Ascending aorta (tissue), 2 donors: ENCODE measurements at regions not wholly inside any gene's neighbourhood (a gene's known extent, or its start where the extent isn't known, plus 50 kb on each side); places are given as distances from the start of the nearest gene placed in this dataset.

Experiments used
- DNase-seq, 2 donors: peaks; one replicate each; pipeline ENCODE4 v3.0.0-alpha.2; 2019; ENCODE audit warnings: low spot score in 2 of 2
- H3K27ac ChIP-seq, 2 donors: fragments of 200-600 bp; sonication (generic); one replicate each; pipeline ENCODE4 v1.5.1; 2016 to 2017; ENCODE audit warnings: mild to moderate bottlenecking in 1 of 2
- H3K27me3 ChIP-seq: fragments of 200-600 bp; sonication (generic); one replicate; pipeline ENCODE4 v1.5.1; 2017
- H3K36me3 ChIP-seq, 2 donors: fragments of 200-600 bp; sonication (generic); one replicate each; pipeline ENCODE4 v1.5.1; 2016
- H3K4me1 ChIP-seq, 2 donors: fragments of 200-600 bp; sonication (generic); one replicate each; pipeline ENCODE4 v1.5.1; 2016 to 2017; ENCODE audit warnings: mild to moderate bottlenecking in 1 of 2
- H3K4me3 ChIP-seq, 2 donors: fragments of 200-600 bp; sonication (generic); one replicate each; pipeline ENCODE4 v1.5.1; 2016 to 2017; ENCODE audit warnings: mild to moderate bottlenecking in 1 of 2
- H3K9me3 ChIP-seq, 2 donors: fragments of 200-600 bp; sonication (generic); one replicate each; pipeline ENCODE4 v1.5.1; 2016
- intact Hi-C: fragments of 100-400 bp; cut with DNase I; formaldehyde crosslinking; loops from one replicate; pipeline ENCODE4 v1.15.1; 2023
- TF ChIP-seq, protein P1 (sequence below), 3 experiments: fragments of 200-600 bp in 2 of 3; fragments of 450-650 bp in 1 of 3; sonication (generic) in 2 of 3; IDR thresholded peaks; one replicate each; pipeline ENCODE4 v1.5.1; 2016 to 2019; ENCODE audit warnings: antibody characterized with exemption in 3 of 3, mild to moderate bottlenecking in 1 of 3, moderate library complexity in 1 of 3

DNA sequence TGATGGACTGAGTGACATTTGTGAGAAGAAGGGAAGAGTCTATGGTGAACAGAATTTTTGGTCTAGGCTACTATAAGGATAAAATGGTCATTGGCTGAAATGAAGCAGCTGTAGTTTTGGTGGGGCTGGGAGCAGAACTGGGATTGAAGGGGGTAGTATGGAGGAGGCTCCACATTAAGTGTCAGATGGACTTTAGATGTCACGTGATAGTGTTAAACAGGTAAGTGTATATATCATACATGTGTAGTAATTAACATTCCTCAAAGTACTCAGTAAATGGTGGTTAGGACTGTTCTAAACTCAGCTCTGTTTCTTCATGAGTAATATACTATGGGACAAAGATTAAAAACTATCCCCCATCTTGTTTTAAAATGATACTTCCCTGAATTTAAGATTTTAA lies 947.9 kb downstream of the PDHA2 start:
- no peak overlapping the region for H3K4me3 ChIP-seq
- no peak overlapping the region for H3K27ac ChIP-seq
- no peaks in the 10 kb centered on the region for H3K4me1 ChIP-seq
- no peaks in the 10 kb centered on the region for H3K36me3 ChIP-seq
- intact Hi-C loops: no loop called here
- TF ChIP-seq, protein P1, sequence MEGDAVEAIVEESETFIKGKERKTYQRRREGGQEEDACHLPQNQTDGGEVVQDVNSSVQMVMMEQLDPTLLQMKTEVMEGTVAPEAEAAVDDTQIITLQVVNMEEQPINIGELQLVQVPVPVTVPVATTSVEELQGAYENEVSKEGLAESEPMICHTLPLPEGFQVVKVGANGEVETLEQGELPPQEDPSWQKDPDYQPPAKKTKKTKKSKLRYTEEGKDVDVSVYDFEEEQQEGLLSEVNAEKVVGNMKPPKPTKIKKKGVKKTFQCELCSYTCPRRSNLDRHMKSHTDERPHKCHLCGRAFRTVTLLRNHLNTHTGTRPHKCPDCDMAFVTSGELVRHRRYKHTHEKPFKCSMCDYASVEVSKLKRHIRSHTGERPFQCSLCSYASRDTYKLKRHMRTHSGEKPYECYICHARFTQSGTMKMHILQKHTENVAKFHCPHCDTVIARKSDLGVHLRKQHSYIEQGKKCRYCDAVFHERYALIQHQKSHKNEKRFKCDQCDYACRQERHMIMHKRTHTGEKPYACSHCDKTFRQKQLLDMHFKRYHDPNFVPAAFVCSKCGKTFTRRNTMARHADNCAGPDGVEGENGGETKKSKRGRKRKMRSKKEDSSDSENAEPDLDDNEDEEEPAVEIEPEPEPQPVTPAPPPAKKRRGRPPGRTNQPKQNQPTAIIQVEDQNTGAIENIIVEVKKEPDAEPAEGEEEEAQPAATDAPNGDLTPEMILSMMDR (IDR thresholded peaks at IDR 0.05): no peak
- no peak for DNase-seq
- no peaks in the 10 kb centered on the region for H3K9me3 ChIP-seq
- H3K27me3 ChIP-seq: no peaks in the 10 kb centered on the region

DNA sequence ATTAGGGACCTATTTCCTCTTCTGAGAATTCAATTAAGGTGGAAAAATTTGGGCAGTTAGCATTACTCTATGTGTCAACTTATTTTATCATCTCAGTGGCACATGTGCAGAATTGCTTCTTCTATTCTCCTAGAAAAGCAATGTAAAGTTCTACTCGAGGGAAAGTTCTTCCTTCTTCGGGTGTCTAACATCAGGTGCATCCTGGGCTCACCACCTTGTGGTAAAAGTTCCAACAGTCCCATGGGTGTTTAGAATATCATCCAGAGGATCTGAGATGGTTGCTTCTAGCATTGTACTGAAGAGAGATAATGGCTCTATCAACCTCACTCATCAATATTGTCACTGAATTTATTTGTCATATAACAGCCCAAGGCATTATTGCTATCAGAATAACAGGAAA lies 969.7 kb downstream of the PDHA2 start:
- H3K4me3 ChIP-seq: no peak overlapping the region
- DNase-seq: no peak
- no peaks in the 10 kb centered on the region for H3K9me3 ChIP-seq
- TF ChIP-seq, protein P1 (IDR thresholded peaks at IDR 0.05): no peak
- no peaks in the 10 kb centered on the region for H3K4me1 ChIP-seq
- no peak overlapping the region for H3K27ac ChIP-seq
- H3K27me3 ChIP-seq: no peaks in the 10 kb centered on the region
- intact Hi-C loops: no loop called here
- H3K36me3 ChIP-seq: no peaks in the 10 kb centered on the region

DNA sequence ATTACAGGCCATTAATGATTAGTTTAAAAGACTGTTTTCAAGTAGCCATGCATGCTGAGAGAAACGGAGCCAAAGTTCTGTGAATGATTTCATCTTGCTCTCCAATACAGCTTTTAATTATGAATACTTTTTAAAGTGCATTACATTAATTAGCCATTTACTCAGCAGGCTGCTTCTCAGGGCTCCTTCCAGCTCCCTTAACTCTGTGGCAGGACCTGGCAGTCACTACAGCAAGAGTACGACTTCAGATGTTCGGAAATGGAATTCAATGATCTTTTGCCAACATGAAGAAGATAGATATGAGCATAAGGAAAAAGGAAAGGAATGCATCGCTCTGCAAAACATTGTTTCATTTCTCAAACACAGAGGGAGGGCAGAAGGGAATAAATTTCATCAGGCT lies 987.2 kb downstream of the PDHA2 start:
- no peak for DNase-seq
- no peak overlapping the region for H3K4me3 ChIP-seq
- no peaks in the 10 kb centered on the region for H3K9me3 ChIP-seq
- intact Hi-C loops: no loop called here
- TF ChIP-seq, protein P1 (IDR thresholded peaks at IDR 0.05): no peak
- no peaks in the 10 kb centered on the region for H3K27me3 ChIP-seq
- H3K27ac ChIP-seq: no peak overlapping the region
- no peaks in the 10 kb centered on the region for H3K36me3 ChIP-seq
- H3K4me1 ChIP-seq: no peaks in the 10 kb centered on the region

DNA sequence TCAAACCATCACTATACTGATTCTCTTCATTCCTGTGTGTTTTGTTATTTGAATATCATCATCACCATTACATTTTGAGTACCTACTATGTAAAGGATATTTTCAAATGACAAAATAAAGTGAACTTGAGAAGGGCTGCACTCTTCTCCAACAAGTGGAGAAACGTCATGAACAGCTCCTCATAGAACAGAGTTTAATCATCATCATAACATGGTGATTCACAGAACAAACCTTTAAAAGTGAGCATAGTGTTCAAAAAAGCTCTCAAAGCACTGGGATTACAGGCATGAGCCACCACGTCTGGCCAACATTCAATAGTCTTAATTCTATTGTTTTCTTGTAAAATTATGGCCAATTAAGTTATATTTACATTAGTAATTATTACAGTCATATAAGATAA lies 993.9 kb downstream of the PDHA2 start:
- H3K36me3 ChIP-seq: no peaks in the 10 kb centered on the region
- no peak overlapping the region for H3K27ac ChIP-seq
- H3K4me1 ChIP-seq: no peaks in the 10 kb centered on the region
- intact Hi-C loops: no loop called here
- H3K9me3 ChIP-seq: no peaks in the 10 kb centered on the region
- H3K4me3 ChIP-seq: no peak overlapping the region
- no peak for DNase-seq
- no peaks in the 10 kb centered on the region for H3K27me3 ChIP-seq
- TF ChIP-seq, protein P1 (IDR thresholded peaks at IDR 0.05): no peak

DNA sequence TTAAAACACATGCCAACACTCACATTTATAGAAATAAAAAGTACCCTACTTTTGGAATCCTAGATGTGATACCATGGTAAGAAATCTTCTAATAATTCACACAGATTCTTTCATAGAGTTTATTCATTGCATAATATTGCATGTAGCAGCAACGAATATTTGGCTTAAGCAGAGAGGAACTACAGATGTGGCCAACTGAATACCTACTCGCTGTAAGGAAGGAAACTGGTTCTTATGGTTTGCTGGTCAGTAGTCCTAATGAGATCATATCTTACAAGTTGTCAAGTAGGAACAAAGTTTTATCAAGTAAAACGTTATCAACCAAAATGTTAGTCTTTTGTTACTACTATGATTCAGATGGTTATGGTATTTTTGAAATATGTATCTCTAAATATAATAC lies 996.1 kb downstream of the PDHA2 start:
- Histone ChIP-seq H3K27me3 (no peaks in the 10 kb centered on the region), H3K9me3 (no peaks in the 10 kb centered on the region), H3K4me1 (no peaks in the 10 kb centered on the region), H3K36me3 (no peaks in the 10 kb centered on the region), H3K27ac (no peak overlapping the region), H3K4me3 (no peak overlapping the region)
- intact Hi-C loops: no loop called here
- no peak for DNase-seq
- TF ChIP-seq, protein P1 (IDR thresholded peaks at IDR 0.05): no peak

DNA sequence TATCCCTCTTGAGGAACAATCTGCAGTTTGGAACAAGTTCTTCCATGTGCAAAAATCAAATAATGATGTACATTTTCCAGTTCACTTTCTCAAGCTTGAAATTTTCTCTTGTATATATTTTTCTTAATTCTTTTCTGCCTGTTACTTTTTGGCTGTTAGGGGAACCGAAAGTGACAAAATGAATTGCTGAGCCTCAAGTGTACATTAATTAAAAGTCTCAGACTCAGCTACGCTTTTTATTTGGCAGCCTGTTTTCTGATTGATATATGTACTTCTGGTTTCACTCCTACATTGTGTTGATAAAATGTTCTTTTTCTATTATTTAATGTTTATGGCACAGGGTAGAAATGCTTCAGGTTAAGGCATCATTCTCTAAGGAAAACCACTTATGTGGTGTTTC lies 999.5 kb downstream of the PDHA2 start:
- no peak overlapping the region for H3K27ac ChIP-seq
- H3K4me3 ChIP-seq: no peak overlapping the region
- no peaks in the 10 kb centered on the region for H3K36me3 ChIP-seq
- TF ChIP-seq, protein P1 (IDR thresholded peaks at IDR 0.05): no peak
- no peaks in the 10 kb centered on the region for H3K4me1 ChIP-seq
- intact Hi-C loops: no loop called here
- no peaks in the 10 kb centered on the region for H3K27me3 ChIP-seq
- DNase-seq: no peak
- H3K9me3 ChIP-seq: no peaks in the 10 kb centered on the region
